ENCODE measurements at regions not wholly inside any gene's neighbourhood (a gene's known extent, or its start where the extent isn't known, plus 50 kb on each side); places are given as distances from the start of the nearest gene placed in this dataset.

DNA sequence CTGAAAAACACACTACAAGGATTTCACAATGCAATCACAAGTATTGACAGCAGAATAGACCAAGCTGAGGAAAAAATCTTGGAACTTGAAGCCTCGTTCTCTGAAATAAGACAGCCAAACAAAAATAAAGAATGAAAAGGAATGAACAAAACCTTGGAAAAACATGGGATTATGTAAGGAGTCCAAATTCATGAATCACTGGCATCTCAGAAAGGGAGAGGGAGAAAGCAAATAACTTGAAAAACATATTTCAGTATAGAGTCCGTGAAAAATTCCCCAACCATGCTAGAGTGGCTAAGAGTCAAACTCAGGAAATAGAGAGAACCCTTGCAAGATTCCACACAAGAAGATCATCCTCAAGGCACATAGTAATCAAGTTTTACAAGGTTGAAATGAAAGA lies 178.5 kb upstream of the CTSO start:
- TF ChIP-seq POLR2A (IDR thresholded peaks at IDR 0.05) (no peak), POLR2AphosphoS5 (IDR thresholded peaks at IDR 0.05) (no peak)
- TF ChIP-seq, protein P1, sequence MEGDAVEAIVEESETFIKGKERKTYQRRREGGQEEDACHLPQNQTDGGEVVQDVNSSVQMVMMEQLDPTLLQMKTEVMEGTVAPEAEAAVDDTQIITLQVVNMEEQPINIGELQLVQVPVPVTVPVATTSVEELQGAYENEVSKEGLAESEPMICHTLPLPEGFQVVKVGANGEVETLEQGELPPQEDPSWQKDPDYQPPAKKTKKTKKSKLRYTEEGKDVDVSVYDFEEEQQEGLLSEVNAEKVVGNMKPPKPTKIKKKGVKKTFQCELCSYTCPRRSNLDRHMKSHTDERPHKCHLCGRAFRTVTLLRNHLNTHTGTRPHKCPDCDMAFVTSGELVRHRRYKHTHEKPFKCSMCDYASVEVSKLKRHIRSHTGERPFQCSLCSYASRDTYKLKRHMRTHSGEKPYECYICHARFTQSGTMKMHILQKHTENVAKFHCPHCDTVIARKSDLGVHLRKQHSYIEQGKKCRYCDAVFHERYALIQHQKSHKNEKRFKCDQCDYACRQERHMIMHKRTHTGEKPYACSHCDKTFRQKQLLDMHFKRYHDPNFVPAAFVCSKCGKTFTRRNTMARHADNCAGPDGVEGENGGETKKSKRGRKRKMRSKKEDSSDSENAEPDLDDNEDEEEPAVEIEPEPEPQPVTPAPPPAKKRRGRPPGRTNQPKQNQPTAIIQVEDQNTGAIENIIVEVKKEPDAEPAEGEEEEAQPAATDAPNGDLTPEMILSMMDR (IDR thresholded peaks at IDR 0.05 in 8 of 11, conservative IDR thresholded peaks at IDR 0.05 in 3 of 11), result no peak

Measured in spleen (tissue), 7 donors.